ENCODE measurements at regions not wholly inside any gene's neighbourhood (a gene's known extent, or its start where the extent isn't known, plus 50 kb on each side); places are given as distances from the start of the nearest gene placed in this dataset.
A peak's percentile ranks its signal among the peaks of the same experiment; 100 is the strongest.

DNA sequence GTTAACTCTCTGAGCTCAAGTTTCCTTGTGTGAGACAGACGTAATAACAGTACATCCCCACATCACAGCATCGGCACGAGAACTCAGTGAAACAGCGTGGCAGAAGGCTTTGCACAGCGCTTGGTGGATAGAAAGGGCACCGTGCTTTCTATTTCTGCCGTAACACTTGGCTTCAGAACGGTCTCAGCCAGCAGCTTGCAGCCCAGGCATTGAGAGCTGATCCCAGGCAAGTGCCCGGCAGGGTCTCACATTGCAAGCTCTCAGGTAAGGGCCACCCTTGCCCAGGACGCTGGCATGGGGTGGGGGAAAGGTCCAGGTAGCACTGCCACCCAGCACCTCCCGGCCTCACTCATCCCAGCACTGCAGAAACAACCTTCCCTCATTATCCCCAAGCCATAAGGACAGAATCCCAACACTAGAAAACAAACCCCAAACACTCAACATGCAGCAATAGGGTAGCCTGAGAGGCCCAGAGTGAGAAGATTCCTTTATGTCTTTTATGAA lies 70.5 kb upstream of the ITGA11 start:
- Histone ChIP-seq H2AFZ (ENCODE audit: low read length) (no peak overlapping the region), H3K9ac (ENCODE audit: insufficient read depth, low read length) (no peak overlapping the region), H3K79me2 (ENCODE audit: control insufficient read depth, insufficient read depth, low read length) (no peaks in the 10 kb centered on the region), H3K4me2 (ENCODE audit: extremely low read depth, insufficient read depth, low read length) (no peak overlapping the region), H3K27me3 (ENCODE audit: control insufficient read depth, insufficient read depth, low read length) (peaks cover 7% of the 10 kb centered on the region), H3K4me1 (ENCODE audit: control insufficient read depth, extremely low read depth, insufficient read depth, low read length) (no peaks in the 10 kb centered on the region), H3K9me3 (ENCODE audit: control insufficient read depth, insufficient read depth, low read depth, low read length) (no peaks in the 10 kb centered on the region), H3K27ac (ENCODE audit: insufficient read depth, low read length) (no peak overlapping the region), H3K4me3 (replicated peaks in 1 of 4; ENCODE audit: control extremely low read depth in 1 of 4, insufficient read depth in 1 of 4, low read depth in 3 of 4, low read length in 4 of 4) (no peak overlapping the region), H3K36me3 (ENCODE audit: control insufficient read depth, insufficient read depth, low read length) (no peaks in the 10 kb centered on the region), H4K20me1 (ENCODE audit: control insufficient read depth, extremely low read depth, insufficient read depth, low read length) (no peaks in the 10 kb centered on the region)
- TF ChIP-seq, protein P1, sequence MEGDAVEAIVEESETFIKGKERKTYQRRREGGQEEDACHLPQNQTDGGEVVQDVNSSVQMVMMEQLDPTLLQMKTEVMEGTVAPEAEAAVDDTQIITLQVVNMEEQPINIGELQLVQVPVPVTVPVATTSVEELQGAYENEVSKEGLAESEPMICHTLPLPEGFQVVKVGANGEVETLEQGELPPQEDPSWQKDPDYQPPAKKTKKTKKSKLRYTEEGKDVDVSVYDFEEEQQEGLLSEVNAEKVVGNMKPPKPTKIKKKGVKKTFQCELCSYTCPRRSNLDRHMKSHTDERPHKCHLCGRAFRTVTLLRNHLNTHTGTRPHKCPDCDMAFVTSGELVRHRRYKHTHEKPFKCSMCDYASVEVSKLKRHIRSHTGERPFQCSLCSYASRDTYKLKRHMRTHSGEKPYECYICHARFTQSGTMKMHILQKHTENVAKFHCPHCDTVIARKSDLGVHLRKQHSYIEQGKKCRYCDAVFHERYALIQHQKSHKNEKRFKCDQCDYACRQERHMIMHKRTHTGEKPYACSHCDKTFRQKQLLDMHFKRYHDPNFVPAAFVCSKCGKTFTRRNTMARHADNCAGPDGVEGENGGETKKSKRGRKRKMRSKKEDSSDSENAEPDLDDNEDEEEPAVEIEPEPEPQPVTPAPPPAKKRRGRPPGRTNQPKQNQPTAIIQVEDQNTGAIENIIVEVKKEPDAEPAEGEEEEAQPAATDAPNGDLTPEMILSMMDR (conservative IDR thresholded peaks at IDR 0.05 in 1 of 2, IDR thresholded peaks at IDR 0.05 in 1 of 2; ENCODE audit: low read depth in 1 of 2, low read length in 2 of 2): no peak
- no peak for TF ChIP-seq EZH2 (IDR thresholded peaks at IDR 0.05; ENCODE audit: low read length, missing control alignments)
- no peak for DNase-seq (ENCODE audit: low read depth in 2 of 2)

DNA sequence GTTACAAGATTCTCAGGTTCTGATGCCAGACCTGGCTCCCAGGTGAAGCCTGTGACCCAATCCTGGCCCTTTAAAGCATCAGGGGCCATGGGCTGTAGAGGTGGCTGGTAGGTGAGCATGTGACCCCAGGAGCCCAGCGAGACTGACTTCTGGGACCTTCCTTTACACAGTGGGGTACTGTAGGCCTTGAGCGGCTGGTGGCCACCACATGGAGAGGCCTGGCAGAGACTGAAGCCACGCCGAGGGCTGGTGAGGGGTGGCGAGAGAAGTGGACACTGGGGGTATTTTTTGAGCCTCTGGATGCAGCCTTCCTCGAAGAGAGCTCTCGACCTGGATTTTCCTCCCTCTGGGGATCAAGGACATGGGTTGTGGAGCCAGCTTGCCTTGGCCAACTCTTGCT lies 71.2 kb upstream of the ITGA11 start:
- Histone ChIP-seq H3K36me3 (ENCODE audit: control insufficient read depth, insufficient read depth, low read length) (no peaks in the 10 kb centered on the region), H3K4me2 (ENCODE audit: extremely low read depth, insufficient read depth, low read length) (no peak overlapping the region), H3K9ac (ENCODE audit: insufficient read depth, low read length) (no peak overlapping the region), H3K4me1 (ENCODE audit: control insufficient read depth, extremely low read depth, insufficient read depth, low read length) (no peaks in the 10 kb centered on the region), H3K27me3 (ENCODE audit: control insufficient read depth, insufficient read depth, low read length) (peaks cover 6% of the 10 kb centered on the region), H3K79me2 (ENCODE audit: control insufficient read depth, insufficient read depth, low read length) (no peaks in the 10 kb centered on the region), H4K20me1 (ENCODE audit: control insufficient read depth, extremely low read depth, insufficient read depth, low read length) (no peaks in the 10 kb centered on the region), H3K4me3 (replicated peaks in 1 of 4; ENCODE audit: control extremely low read depth in 1 of 4, insufficient read depth in 1 of 4, low read depth in 3 of 4, low read length in 4 of 4) (no peak overlapping the region), H3K9me3 (ENCODE audit: control insufficient read depth, insufficient read depth, low read depth, low read length) (no peaks in the 10 kb centered on the region), H3K27ac (ENCODE audit: insufficient read depth, low read length) (no peak overlapping the region), H2AFZ (ENCODE audit: low read length) (no peak overlapping the region)
- DNase-seq (ENCODE audit: low read depth in 2 of 2): no peak
- TF ChIP-seq EZH2 (IDR thresholded peaks at IDR 0.05; ENCODE audit: low read length, missing control alignments): no peak
- TF ChIP-seq, protein P1 (conservative IDR thresholded peaks at IDR 0.05 in 1 of 2, IDR thresholded peaks at IDR 0.05 in 1 of 2; ENCODE audit: low read depth in 1 of 2, low read length in 2 of 2): no peak

DNA sequence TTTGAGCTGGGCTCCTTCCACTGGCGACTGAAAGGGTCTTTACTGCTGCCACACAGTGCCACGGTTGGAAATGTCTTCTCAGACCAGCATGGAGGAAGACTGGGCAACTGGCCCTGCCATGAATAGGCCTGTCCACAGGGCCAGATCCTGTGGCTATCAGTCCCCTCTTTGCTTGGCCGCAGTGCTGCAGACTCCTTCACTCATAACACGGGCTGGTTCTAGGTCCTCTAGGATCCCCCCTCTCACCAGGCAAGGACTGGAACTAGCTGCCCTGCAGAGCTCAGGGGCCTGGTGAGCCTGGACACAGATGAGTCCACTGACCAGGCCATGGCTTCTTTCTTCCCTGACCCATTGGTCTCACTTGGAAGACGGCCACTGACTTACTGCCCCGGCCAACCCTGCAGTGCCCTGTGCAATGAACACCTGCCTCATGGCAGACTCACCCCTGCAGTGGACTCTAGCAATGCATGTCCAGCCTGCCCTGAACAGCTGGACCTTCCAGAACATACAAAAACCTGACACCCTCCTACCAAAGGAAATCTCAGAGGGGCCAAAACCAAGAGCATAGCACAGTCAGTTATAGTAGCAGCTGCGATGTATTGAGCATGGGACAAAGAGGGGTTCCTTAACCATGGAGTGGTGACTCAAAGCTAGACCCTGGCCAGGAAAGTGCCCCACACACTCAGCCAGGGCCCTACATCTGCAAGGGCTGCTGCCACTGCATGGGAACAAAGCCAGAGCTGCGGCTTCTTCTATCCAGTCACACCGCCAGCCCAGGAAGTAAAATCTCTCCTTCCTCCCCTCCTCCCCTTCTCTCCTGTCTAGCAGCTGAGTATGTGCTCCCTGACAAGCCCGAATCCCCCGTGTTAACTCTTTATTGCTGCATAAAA lies 72.1 kb upstream of the ITGA11 start:
- H3K27ac ChIP-seq (ENCODE audit: insufficient read depth, low read length): no peak overlapping the region
- H3K4me1 ChIP-seq (ENCODE audit: control insufficient read depth, extremely low read depth, insufficient read depth, low read length): no peaks in the 10 kb centered on the region
- peak; percentile 37 to 78 for DNase-seq (ENCODE audit: low read depth in 2 of 2)
- no peaks in the 10 kb centered on the region for H3K79me2 ChIP-seq (ENCODE audit: control insufficient read depth, insufficient read depth, low read length)
- no peak overlapping the region for H3K4me2 ChIP-seq (ENCODE audit: extremely low read depth, insufficient read depth, low read length)
- peak overlapping the region; percentile 30 for H2AFZ ChIP-seq (ENCODE audit: low read length)
- peaks cover 6% of the 10 kb centered on the region for H3K27me3 ChIP-seq (ENCODE audit: control insufficient read depth, insufficient read depth, low read length)
- TF ChIP-seq, protein P1 (conservative IDR thresholded peaks at IDR 0.05 in 1 of 2, IDR thresholded peaks at IDR 0.05 in 1 of 2; ENCODE audit: low read depth in 1 of 2, low read length in 2 of 2): no peak
- no peak for TF ChIP-seq EZH2 (IDR thresholded peaks at IDR 0.05; ENCODE audit: low read length, missing control alignments)
- H3K9ac ChIP-seq (ENCODE audit: insufficient read depth, low read length): no peak overlapping the region
- no peaks in the 10 kb centered on the region for H3K36me3 ChIP-seq (ENCODE audit: control insufficient read depth, insufficient read depth, low read length)
- H3K9me3 ChIP-seq (ENCODE audit: control insufficient read depth, insufficient read depth, low read depth, low read length): no peaks in the 10 kb centered on the region
- H3K4me3 ChIP-seq (replicated peaks in 1 of 4; ENCODE audit: control extremely low read depth in 1 of 4, insufficient read depth in 1 of 4, low read depth in 3 of 4, low read length in 4 of 4): no peak overlapping the region
- H4K20me1 ChIP-seq (ENCODE audit: control insufficient read depth, extremely low read depth, insufficient read depth, low read length): no peaks in the 10 kb centered on the region
